HG03439 (cell line): ENCODE measurements at regions not wholly inside any gene's neighbourhood (a gene's known extent, or its start where the extent isn't known, plus 50 kb on each side); places are given as distances from the start of the nearest gene placed in this dataset.
A peak's percentile ranks its signal among the peaks of the same experiment; 100 is the strongest.
"Not testable (repeated sequence)": the region's sequence is repeated elsewhere in the genome, so short reads cannot be mapped to it uniquely, and the experiment has no call there.

Experiments used
- ATAC-seq: cut with Tn5 transposase; IDR thresholded peaks from one replicate; pipeline ENCODE4 v1.9.1; 2021; ENCODE audit warnings: mild to moderate bottlenecking, moderate library complexity; ENCODE audit not compliant: unreplicated experiment

DNA sequence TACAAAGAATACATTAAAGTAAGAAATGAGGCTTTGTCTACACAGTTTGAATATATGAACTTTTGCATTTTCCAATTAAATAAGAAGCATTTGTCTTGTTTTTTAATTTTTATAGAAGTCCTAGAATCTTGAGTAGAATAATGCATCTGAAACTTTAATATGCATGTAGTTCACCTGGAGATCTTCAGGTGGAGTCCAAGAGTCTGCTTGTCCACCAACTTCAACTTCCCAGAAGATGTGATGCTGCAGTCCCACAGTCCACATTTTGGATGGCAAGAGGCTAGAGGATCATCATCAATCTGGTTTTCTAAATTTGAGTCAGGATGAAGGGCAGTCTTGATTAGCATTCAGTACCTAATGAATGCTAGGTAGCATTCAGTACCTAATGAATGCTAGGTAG lies 357.6 kb upstream of the SOX2 start:
- ATAC-seq = no peak

DNA sequence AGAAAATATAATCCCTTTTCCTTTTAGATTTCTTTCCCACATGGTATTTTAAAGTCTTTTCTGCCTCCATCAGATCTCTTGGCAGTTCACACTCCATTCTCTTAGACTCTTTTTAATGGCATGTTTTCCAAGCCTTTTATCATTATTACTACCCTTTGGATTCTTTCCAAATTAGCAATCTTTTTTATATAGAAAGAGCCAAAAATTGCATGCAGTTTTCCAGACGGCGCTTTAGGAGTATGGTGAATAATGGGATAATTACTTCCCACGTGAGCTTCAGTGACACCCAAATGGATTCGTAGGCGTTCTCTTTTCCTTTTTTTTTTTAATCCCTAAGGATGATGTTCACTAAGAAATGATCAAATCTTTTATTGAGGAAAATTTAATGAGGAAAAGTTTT lies 354.8 kb upstream of the DNAJC19 start:
- no peak for ATAC-seq

DNA sequence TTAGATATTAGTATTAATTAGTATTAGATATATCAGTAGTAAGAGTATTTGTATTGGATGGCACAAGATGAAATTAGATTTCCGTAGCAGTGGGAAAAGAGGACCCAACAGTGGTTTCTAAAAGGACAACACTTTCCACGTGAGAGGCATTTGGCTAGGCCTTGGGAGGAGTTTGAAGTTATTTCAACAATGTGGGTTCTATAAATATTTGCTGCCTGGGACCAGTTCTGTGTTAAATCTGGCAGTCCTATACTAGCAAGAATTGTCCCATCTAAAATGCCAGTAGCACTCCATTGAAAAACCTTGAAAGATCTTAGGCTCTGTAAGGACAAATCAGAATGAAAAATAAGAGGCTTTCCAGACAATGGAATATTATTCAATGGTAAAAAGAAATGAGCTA lies 347.1 kb upstream of the DNAJC19 start:
- ATAC-seq = no peak

DNA sequence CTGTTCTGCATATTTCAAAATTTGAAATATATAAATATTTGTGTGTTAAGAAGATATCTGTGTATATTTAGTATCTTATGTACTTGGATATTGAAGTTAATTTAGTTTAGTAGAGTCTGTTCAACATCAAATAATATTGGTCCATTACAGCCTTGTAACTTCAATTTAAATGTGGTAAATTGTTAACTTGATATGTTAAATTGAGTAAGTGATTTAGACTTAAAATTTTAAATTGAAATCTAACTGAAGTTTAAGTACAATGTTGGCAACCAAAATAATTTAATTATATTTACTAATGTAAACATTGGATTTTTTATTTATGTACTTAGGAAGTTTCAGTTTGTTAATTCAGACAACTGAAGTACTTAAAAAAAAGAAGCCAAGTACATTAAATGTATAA lies 343.9 kb upstream of the DNAJC19 start:
- no peak for ATAC-seq

DNA sequence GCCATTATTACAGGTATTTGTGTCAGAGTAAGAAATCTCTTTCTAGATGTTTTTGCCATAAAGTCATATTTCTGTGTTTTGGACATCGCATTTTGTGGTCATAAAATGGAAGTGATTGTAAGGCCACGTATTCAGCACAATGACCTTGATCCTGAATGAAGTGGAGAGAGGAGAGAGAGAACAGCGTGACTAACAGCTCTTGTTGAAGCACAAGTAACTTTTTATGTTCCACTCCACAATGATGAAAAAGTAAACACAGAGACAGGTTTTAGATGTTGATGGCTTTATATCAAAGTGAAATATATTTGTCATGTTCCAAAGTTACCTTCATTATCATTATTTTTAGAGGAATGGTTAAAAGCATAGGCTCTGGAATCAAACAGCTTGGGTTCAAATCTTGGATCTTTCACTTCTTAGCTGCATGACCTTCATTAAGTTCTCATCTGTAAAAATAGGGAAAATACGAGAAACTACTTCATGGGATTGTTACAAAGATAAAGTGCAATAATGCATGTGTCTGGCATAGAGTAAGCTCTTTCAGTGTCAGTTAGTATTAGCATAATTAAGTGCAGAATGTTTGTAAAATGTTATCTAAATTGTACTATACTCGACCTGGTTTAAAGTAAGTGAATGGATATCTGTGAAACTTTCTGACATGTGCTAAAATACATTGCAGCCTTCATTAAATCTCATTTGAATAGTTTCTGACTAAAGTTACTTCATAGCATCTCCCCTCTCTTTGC lies 341.5 kb upstream of the DNAJC19 start:
- ATAC-seq = no peak

DNA sequence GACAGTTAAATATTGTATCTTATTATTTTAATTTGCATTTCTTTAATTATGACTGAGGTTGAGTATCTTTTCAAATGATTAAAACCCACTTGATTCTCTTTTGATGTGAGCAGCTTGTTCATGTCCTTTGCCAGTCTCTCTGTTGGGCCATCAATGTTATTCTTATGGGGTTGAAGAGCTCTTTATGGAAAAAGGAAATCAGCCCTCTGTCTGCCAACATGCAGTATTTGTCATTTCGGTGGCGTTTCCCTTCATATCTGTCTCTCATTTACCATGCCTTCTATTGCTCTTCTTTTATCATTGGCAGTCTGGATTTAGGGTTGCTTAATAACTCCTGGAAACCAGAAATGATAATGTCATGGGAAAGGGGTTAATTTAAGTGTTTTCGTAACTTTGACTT lies 340.7 kb upstream of the DNAJC19 start:
- no peak for ATAC-seq

DNA sequence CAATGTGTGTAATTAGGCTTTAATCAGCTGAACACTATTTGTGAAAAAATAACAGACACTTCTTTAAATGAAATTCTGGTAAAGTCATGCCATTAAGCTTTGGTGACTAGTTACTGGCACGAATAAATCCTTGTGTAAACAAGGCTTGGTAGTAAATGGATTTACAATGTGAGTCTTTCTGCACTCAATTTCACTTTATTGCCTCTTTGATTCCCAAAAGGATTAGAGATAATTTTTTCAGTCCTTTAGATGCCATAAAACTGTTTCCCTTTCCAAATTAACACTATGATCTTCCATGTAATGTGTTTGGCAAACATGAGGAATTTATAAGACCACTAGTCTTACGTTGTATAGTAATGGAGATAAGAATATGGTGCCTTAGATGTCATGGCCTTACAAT lies 339.5 kb upstream of the DNAJC19 start:
- ATAC-seq = no peak

DNA sequence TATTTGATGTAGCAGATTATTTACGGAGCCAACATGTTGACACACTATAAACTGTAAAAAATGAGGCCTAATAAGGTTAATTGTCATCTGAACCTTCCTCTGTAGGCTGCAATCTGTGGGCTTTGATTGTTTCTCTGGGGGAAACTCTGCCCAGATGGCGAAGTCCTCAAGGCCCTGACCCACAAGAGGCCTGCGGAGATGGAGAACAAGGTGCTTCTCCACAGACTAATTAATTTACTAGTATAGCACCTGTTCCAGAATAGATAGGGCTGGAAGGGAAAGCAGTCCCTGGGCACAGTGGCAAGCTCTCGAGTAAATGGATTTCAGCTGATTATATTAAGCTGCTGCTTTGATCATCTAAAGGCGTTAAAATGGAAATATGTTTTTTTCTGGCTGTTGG lies 338.8 kb upstream of the DNAJC19 start:
- ATAC-seq = no peak

DNA sequence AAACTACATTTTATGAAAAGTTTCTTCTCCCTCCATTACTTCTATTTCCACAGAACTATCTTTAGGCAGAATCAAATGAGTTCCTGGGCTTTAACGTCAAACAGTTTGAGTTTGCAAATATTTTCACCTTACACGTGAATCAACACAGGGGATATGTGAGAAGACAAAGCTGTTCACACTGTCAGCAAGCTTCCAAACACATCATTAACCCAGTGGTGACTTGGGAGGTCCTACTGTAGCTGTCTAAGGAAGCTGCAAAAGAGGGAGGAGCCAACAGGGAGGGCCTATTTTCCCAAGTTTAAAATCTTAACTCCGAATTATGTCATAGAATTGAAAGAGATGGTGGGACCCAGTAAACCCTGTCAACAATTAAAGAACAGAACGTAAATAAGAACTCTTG lies 337.8 kb upstream of the DNAJC19 start:
- ATAC-seq = no peak

DNA sequence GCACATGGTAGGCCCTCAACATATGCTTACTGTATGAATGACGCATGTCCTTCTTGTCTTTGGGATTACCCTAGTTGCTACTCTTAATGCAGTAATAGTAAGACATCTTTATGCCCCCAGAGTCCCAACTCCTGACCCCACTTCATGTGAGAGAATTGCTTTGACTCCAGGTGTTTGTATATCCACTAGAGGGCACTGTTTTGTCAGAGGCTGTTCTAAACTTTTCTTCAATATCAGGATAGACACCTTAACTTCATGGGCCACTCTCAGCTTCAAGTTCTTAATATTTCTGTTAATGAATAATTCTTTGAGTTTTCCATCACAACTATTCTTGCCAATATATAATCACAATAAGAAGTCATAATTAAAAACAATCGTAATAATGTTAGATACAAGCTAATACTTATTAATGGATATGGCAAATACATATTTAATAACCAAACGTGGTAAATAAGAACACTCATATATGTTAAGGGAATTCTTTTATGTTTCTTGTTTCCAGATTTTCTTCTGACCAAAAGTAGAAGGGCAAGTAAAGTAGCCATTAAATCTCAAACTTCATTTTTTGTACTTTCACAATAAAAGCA lies 337.2 kb upstream of the DNAJC19 start:
- no peak for ATAC-seq

DNA sequence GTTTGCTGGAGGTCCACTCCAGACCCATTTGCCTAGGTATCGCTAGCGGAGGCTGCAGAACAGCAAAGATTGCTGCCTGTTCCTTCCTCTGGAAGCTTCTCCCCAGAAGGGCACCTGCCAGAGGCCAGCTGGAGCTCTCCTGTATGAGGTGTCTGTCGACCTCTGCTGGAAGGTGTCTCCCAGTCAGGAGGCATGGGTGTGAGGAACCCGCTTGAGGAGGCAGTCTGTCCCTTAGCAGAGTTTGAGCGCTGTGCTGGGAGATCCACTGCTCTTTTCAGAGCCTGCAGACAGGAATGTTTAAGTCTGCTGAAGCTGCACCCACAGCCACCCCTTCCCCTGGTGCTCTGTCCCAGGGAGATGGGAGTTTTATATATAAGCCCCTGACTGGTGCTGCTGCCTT lies 335.0 kb upstream of the DNAJC19 start:
- ATAC-seq = not testable (repeated sequence)

DNA sequence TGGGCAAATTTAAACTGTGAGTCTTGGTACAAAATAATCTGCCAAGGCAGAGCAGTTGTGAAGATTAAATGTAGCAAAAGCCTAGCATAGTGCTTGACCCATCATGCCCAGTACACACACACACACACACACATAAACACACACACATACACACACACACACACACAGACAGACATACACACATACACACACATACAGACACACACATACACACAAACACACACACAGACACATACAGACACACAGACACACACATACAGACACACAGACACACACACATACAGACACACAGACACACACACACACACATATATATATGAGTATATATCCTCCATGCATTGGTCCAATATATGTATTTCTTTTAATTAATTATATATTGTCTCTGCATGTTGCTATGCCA lies 328.8 kb upstream of the DNAJC19 start:
- no peak for ATAC-seq

DNA sequence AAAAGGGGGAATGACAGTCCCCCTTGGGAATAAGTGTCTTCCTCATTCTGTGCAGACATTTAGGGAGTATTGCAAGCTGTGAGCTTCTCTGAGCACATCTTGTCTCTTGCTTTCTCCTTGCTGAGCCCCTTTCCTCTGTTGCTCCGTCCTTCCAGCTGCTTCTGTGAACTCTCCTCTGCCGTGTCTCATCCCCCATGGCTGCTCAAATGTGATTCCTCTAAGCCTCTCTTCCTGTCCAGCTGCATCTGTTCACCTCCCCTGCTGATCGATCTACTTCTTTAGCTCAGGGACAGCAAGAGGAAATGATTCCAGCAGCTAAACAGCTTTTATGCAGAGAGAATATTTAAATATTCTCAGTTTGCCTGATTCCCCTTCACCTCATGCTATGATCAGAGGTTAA lies 328.0 kb upstream of the DNAJC19 start:
- no peak for ATAC-seq

DNA sequence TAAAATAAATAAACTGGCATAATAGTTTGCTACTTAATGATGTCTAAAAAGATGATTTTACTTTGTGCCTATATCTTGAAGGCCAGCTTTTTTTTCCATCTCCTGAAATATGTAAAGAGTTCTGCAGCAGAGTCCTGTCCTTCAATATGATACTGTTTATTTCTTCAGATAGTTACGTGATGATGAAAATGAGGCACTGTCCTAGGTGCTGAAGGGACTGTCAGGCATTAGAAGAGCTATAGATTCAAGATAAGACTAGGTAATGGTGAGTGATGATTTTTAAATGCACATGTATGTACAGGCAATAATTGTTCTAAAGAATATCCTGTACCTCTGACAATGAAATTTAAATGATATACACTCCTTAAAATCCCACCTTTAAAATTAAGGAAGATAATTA lies 326.9 kb upstream of the DNAJC19 start:
- no peak for ATAC-seq

DNA sequence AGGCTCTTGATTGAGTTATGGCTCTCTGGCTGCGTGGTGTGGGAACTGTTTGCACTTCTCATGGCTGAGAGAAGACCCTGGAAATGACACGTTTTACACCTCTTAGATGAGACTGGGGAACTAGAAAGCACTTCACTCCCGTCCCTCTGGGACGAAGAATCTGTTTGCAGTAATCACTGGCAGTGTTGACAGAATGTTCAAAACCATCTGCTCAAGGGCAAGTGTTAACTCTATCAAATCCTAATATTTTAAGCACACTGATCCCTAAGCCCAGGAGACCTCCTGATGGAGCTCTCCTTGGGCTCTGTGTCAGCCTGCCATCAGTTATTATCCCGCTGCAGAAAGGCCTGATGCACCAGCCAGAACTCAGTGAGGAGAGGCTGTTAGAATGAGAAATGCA lies 323.8 kb upstream of the DNAJC19 start:
- ATAC-seq = no peak

DNA sequence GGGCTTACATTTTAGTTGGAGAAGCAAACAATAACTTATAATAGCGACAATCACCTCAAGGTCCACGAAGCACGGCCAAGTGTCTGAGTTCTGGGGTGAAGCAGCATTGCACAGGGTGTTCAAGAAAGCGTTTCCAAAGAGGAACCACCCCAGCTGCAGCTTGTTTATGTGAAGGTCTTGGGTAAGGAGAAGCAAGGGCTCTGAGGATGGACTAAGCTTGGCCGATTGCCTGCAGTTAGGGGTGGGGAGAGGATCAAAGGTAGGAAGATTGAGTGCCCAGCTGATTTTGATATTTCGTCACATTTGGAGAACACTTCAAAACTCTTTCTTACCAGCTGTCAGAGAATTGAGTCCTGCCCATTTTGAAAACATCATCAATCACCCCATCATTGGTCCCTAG lies 321.6 kb upstream of the DNAJC19 start:
- no peak for ATAC-seq

DNA sequence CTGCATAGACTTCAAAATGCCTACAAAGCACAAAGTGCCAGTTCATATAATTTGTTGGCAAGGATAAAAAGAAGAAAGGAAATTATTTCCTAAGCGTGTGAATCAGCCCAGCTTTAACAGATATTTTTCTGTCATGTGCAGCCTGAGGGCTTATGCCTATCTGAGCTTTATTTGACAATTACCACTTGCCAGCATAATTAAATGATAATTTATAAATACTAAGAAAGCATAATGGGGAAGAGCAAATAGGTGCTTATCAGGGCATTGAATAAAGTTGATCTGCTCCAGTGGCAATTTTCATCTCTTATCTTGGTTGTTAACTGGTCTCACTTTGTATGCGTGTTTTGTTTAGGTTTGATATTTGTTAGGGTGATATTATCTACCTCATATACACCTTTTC lies 313.4 kb upstream of the DNAJC19 start:
- no peak for ATAC-seq

DNA sequence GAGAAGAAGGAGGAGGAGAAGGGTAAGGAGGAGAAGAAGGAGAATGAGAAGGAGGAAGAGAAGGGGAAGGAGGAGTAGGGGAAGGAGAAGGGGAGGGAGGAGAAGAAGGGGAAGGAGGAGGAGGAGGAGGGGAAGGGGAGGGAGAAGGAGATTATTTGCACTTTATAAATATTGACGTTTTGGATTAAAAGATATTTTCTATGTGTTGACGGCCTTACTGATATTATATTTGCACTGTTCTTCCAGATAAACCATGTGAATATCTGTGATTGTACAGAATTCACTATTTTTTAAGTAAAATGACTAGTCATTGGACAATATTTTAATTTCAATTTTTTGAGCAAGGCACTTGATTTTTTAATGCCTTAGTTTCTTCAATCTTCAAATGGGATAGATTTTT lies 310.5 kb upstream of the DNAJC19 start:
- no peak for ATAC-seq

DNA sequence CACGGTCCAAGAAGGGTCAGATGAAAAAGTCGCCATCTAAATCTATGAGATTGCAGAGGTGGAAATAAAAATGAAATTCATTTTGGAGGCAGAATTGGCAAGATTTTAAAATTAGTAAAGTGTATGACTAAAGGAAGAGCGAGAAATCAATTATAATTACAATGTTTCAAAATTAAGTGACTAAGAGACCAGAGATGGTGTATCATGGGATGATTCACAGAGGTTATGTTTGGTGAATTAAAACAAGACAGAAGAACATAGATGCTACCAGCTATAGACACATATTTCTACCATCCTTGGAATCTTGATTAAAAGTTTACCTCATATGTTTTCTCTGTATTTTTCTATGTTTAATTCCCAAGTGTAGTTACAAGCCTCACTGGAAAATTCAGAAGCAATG lies 308.9 kb upstream of the DNAJC19 start:
- ATAC-seq = no peak

DNA sequence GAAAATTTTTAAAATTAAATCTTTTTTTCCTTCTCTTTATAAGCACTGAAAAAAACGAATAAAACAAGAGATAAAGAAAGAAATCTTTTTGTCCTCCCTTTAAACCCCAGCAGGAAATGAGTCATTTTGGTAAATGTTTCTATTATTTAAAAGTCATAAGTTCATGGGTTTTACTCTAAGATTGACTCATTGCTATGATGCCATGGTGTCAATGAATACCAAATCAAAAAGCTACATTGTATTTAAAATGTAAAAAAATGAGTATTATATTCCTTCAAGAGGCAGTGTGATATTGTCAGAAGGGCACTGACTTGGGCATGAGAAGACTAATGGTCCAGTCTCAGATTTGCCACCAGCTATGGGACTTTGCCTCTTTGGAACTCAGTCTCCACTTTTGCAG lies 303.4 kb upstream of the DNAJC19 start:
- ATAC-seq = peak; percentile 71

DNA sequence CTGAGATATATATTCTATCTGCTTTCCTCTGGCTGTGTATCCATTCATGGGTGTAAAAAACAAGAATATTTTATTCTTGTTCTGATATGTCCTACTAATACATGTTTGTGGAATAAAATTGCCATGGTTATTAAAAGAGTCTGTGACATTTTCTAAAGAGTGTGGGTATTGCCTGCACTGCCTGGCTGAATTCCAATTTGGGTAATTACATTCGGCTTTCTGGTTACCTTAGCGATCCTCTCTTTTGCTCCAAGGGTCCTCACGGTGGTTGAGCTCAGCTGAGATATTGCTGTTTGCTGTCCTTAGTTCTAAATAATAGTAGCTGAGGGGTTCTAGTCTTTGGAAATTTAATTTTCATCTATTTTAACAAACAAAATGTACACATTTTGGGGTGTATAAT lies 301.4 kb upstream of the DNAJC19 start:
- ATAC-seq = no peak

DNA sequence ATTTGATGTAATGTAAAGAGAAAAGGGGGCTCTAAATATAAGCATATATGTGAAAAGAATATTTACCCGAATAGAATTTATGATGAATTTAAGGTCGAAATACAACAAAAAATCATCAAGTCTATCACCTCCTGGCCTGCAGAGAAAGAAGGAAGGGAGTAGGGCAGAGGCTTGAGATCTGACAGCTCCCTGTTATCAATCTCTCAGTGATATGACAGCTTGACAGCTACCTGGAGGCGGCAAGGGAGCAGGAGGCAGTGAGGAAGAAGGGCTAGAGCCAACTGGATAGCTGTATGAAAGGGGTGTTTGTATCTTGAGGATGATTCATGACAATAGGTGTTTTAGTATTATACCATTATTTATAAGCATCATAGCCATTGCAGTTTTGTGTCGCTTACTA lies 299.8 kb upstream of the DNAJC19 start:
- no peak for ATAC-seq

DNA sequence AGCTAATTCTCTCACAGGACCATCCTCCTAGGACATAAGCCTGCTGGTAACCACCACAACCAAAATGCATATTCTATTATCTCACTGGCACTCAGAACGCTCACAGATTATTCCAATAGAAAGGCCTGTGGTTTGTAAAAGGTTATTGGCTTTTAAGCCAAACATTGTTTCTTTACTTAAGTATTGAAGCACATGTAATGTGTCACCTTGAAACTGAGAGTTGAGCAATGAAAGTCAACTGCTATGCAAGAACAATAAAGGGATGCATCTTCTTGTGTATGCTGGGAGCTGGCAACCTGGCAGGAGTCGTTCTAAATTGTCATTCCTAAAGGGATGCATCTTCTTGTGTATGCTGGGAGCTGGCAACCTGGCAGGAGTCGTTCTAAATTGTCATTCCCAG lies 298.6 kb upstream of the DNAJC19 start:
- ATAC-seq = no peak
